SU-DHL-6 (cell line): ENCODE measurements at regions not wholly inside any gene's neighbourhood (a gene's known extent, or its start where the extent isn't known, plus 50 kb on each side); places are given as distances from the start of the nearest gene placed in this dataset.

Source experiments
- H2AFZ ChIP-seq: fragments of 200-600 bp; sonication (generic); 2 replicates; pipeline ENCODE4 v1.6.1; 2014; ENCODE audit warnings: low read depth, mild to moderate bottlenecking, moderate library complexity, mixed read lengths, antibody characterized with exemption, low read length; ENCODE audit not compliant: severe bottlenecking
- H3F3A ChIP-seq: fragments of 200-600 bp; shearing (Covaris generic); 2 replicates; pipeline ENCODE4 v1.6.0; 2016; ENCODE audit warnings: antibody characterized with exemption, mild to moderate bottlenecking; ENCODE audit not compliant: insufficient read depth
- H3K27ac ChIP-seq: fragments of 200-600 bp; sonication (generic); 2 replicates; pipeline ENCODE4 v1.5.1; 2016; ENCODE audit warnings: low read depth, mild to moderate bottlenecking, low read length, moderate library complexity, mixed read lengths
- H3K27me3 ChIP-seq: fragments of 200-600 bp; sonication (generic), shearing (Covaris generic); 2 replicates; pipeline ENCODE4 v1.6.0; 2014; ENCODE audit warnings: mild to moderate bottlenecking, low read length
- H3K36me3 ChIP-seq: fragments of 200-600 bp; sonication (generic); 2 replicates; pipeline ENCODE4 v1.6.1; 2014; ENCODE audit warnings: mild to moderate bottlenecking, low read length, mixed read lengths
- H3K4me2 ChIP-seq: fragments of 300-600, 200-600 bp; shearing (Covaris generic), sonication (generic); 2 replicates; pipeline ENCODE4 v1.6.0; 2014; ENCODE audit warnings: low read length, low read depth, mild to moderate bottlenecking; ENCODE audit not compliant: poor library complexity, severe bottlenecking
- H3K4me3 ChIP-seq: fragments of 200-600 bp; sonication (generic); 2 replicates; pipeline ENCODE4 v1.5.1; 2014; ENCODE audit warnings: antibody characterized with exemption, low read length, mild to moderate bottlenecking, mixed read lengths; ENCODE audit not compliant: insufficient read depth, poor library complexity, severe bottlenecking
- H3K79me2 ChIP-seq: fragments of 200-600 bp; sonication (generic); 2 replicates; pipeline ENCODE4 v1.6.1; 2014; ENCODE audit warnings: mild to moderate bottlenecking, low read length, moderate library complexity; ENCODE audit not compliant: insufficient read depth
- H3K9ac ChIP-seq: fragments of 200-600 bp; sonication (generic); 2 replicates; pipeline ENCODE4 v1.7.0; 2014; ENCODE audit warnings: mild to moderate bottlenecking, low read length
- H3K9me2 ChIP-seq: fragments of 200-600 bp; sonication (generic); replicated peaks from 2 replicates; pipeline ENCODE4 v1.6.1; 2014; ENCODE audit warnings: low read length; ENCODE audit not compliant: insufficient read depth
- H3K9me3 ChIP-seq: fragments of 200-600 bp; sonication (generic); 2 replicates; pipeline ENCODE4 v1.6.1; 2014; ENCODE audit warnings: low read length, mixed read lengths; ENCODE audit not compliant: insufficient read depth
- H4K20me1 ChIP-seq: fragments of 200-600 bp; sonication (generic); 2 replicates; pipeline ENCODE4 v1.6.1; 2014; ENCODE audit warnings: low read depth, mild to moderate bottlenecking, antibody characterized with exemption, low read length, moderate library complexity, mixed read lengths
- CTCF ChIP-seq: fragments of 200-600 bp; sonication (generic); IDR thresholded peaks from one replicate; pipeline ENCODE4 v1.5.1; 2017; ENCODE audit warnings: antibody characterized with exemption, mild to moderate bottlenecking, low read length, moderate library complexity; ENCODE audit not compliant: insufficient read depth, poor library complexity, severe bottlenecking
- EZH2phosphoT487 ChIP-seq: fragments of 200-600 bp; sonication (generic), shearing (Covaris generic); conservative IDR thresholded peaks from 2 replicates; pipeline ENCODE4 v1.6.1; 2018; ENCODE audit warnings: mild to moderate bottlenecking, antibody characterized with exemption, low read length, moderate library complexity, mixed read lengths

- no peak for TF ChIP-seq CTCF
- no peak for TF ChIP-seq EZH2phosphoT487
- Histone ChIP-seq H3K27ac (no peak overlapping the region), H3F3A (no peaks in the 10 kb centered on the region), H4K20me1 (no peaks in the 10 kb centered on the region), H3K27me3 (no peaks in the 10 kb centered on the region), H2AFZ (no peak overlapping the region), H3K9me2 (no peaks in the 10 kb centered on the region), H3K36me3 (no peaks in the 10 kb centered on the region), H3K9ac (no peak overlapping the region), H3K4me3 (no peak overlapping the region), H3K9me3 (0 out of 2 replicates have a peak, but pooled peaks cover 4% of the 10 kb centered on the region), H3K4me2 (no peak overlapping the region), H3K79me2 (no peaks in the 10 kb centered on the region)
Measured at GRCh38 chr14:86027144-86027543, 497.2 kb downstream of the FLRT2 start.

GRCh38 chr14:86022031-86022629, 492.2 kb downstream of the FLRT2 start:
- no peak overlapping the region for H2AFZ ChIP-seq

DNA sequence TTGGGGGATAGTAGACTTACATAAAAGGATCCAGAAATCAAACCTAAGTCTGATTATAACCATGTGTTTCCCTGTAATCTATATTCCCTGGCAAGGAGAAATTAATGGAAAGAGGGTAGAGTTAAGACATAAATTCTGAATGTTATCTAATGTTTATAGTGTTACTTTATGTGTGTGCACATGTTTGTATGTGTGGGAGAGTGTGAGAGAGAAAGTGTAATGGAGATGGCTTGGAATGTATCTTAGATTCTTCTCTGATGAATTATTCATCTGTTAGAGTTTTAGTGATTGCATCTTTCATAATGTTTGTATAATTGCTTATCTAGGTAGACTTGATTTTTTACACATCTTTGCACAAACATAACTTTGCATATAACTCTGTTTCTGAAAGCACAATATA, 490.9 kb downstream of the FLRT2 start:
- Histone ChIP-seq H3K9me2 (no peaks in the 10 kb centered on the region; the same call in 1 of the 2 replicates), H4K20me1 (no peaks in the 10 kb centered on the region), H3K9ac (no peak overlapping the region)

More at GRCh38 chr14:86022031-86022629, 492.2 kb downstream of the FLRT2 start:
- Histone ChIP-seq H3K27me3 (no peaks in the 10 kb centered on the region), H3K79me2 (no peaks in the 10 kb centered on the region), H3K4me3 (no peak overlapping the region), H3K9me3 (no peaks in the 10 kb centered on the region), H3K9ac (no peak overlapping the region), H3K36me3 (no peaks in the 10 kb centered on the region), H3K4me2 (no peak overlapping the region), H3K27ac (no peak overlapping the region), H3F3A (no peaks in the 10 kb centered on the region), H4K20me1 (no peaks in the 10 kb centered on the region), H3K9me2 (no peaks in the 10 kb centered on the region; the same call in 1 of the 2 replicates)
- no peak for TF ChIP-seq CTCF
- no peak for TF ChIP-seq EZH2phosphoT487

More for the DNA sequence above, 490.9 kb downstream of the FLRT2 start:
- no peaks in the 10 kb centered on the region for H3K79me2 ChIP-seq
- H3K27ac ChIP-seq: no peak overlapping the region
- no peaks in the 10 kb centered on the region for H3K36me3 ChIP-seq
- H3K27me3 ChIP-seq: no peaks in the 10 kb centered on the region
- no peak overlapping the region for H3K4me2 ChIP-seq
- TF ChIP-seq EZH2phosphoT487 (no peak), CTCF (no peak)
- no peak overlapping the region for H2AFZ ChIP-seq
- H3K9me3 ChIP-seq: no peaks in the 10 kb centered on the region
- no peak overlapping the region for H3K4me3 ChIP-seq
- H3F3A ChIP-seq: no peaks in the 10 kb centered on the region
